ENCODE measurements at regions not wholly inside any gene's neighbourhood (a gene's known extent, or its start where the extent isn't known, plus 50 kb on each side); places are given as distances from the start of the nearest gene placed in this dataset.
"Not testable (repeated sequence)": the region's sequence is repeated elsewhere in the genome, so short reads cannot be mapped to it uniquely, and the experiment has no call there.

DNA sequence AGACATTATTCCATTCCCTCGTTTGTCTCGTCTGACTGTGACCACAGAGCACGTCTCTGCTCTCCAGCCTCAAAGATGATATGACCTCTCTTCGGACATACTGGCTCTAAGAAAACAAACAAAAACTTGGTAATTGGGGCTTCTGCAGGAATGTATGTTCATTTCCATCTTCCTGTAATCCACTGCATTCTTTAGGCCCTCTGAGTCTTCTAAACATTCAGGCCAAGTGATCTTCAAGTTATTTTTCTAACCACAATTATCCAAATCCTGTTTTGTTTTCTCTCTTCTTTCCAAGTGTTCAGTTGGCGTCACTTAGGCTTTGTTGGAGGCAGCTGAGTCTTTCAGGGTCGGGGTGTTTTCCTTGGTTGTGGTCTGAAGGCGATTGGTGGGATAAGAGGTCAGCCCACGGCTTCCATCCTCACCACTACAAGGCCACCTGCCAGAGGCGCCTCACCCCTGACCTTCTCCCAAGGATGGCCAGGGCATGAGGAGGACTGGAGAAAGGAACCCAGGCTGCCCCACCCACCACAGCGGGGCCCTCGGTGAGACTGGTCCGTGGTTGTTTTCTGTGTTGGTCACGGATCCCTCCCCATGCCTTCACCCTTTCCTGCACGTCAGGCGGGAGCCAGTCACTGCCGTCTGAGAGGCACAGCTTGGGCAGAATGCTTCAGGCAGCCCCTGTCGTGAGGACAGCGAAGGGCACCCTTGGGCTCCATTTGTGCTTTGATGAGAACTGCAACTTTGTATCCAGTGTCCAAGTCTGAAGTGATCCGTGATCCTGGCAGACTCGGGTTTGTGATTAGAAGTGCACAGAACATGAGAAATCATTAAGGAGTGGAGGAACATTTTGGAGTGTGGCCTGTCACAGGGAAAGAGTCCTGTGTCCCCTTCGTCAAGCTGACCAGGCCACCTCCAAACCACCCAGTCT, 88.6 kb upstream of the FHL2 start:
- H3K36me3 Mint-ChIP-seq (ENCODE audit: low read depth) = no peaks in the 10 kb centered on the region
- ATAC-seq (ENCODE audit: low read depth) (no peak), DNase-seq (no peak)
- no peak for TF ChIP-seq CTCF (IDR thresholded peaks at IDR 0.05)
- ChIA-PET POLR2A (no interaction called here), CTCF (no interaction called here)
- peaks cover 3% of the 10 kb centered on the region for H3K27me3 Mint-ChIP-seq
- no peaks in the 10 kb centered on the region for H3K4me1 Mint-ChIP-seq
- H3K9me3 Mint-ChIP-seq = no peaks in the 10 kb centered on the region
- intact Hi-C loops (cut with micrococcal nuclease) = no loop called here
- H3K4me3 Mint-ChIP-seq = no peak overlapping the region
- no peak overlapping the region for H3K27ac Mint-ChIP-seq

- H3K4me3 Mint-ChIP-seq = no peak overlapping the region
- ChIA-PET POLR2A (no interaction called here), CTCF (no interaction called here)
- no peaks in the 10 kb centered on the region for H3K4me1 Mint-ChIP-seq
- no peak for ATAC-seq (ENCODE audit: low read depth)
- intact Hi-C loops (cut with micrococcal nuclease) = no loop called here
- no peak overlapping the region for H3K27ac Mint-ChIP-seq
- peaks cover 3% of the 10 kb centered on the region for H3K27me3 Mint-ChIP-seq
- H3K36me3 Mint-ChIP-seq (ENCODE audit: low read depth) = no peaks in the 10 kb centered on the region
- no peaks in the 10 kb centered on the region for H3K9me3 Mint-ChIP-seq
- DNase-seq = no peak
- TF ChIP-seq CTCF (IDR thresholded peaks at IDR 0.05) = no peak
These were observed 87.9 kb upstream of the FHL2 start for GRCh38 chr2:105486762-105487141.

GRCh38 chr2:105478670-105479069, 79.8 kb upstream of the FHL2 start:
- H3K27ac Mint-ChIP-seq = no peak overlapping the region
- H3K27me3 Mint-ChIP-seq = peaks cover 9% of the 10 kb centered on the region
- no peak overlapping the region for H3K4me3 Mint-ChIP-seq
- H3K36me3 Mint-ChIP-seq (ENCODE audit: low read depth) = no peaks in the 10 kb centered on the region
- ChIA-PET CTCF (no interaction called here), POLR2A (no interaction called here)
- H3K4me1 Mint-ChIP-seq = no peaks in the 10 kb centered on the region
- ATAC-seq (ENCODE audit: low read depth) = no peak
- H3K9me3 Mint-ChIP-seq = no peaks in the 10 kb centered on the region
- DNase-seq = no peak
- TF ChIP-seq CTCF (IDR thresholded peaks at IDR 0.05) = no peak
- intact Hi-C loops (cut with micrococcal nuclease) = no loop called here

- POLR2A ChIA-PET; H3K27ac Mint-ChIP-seq; H3K27me3 Mint-ChIP-seq; intact Hi-C loops (cut with micrococcal nuclease); ATAC-seq (ENCODE audit: low read depth); CTCF ChIA-PET; H3K4me3 Mint-ChIP-seq; H3K9me3 Mint-ChIP-seq; H3K36me3 Mint-ChIP-seq (ENCODE audit: low read depth); DNase-seq; H3K4me1 Mint-ChIP-seq: not testable (repeated sequence)
These were observed 78.3 kb upstream of the FHL2 start for GRCh38 chr2:105477050-105477620.

- no peak overlapping the region for H3K4me3 Mint-ChIP-seq
- TF ChIP-seq CTCF (IDR thresholded peaks at IDR 0.05) = no peak
- DNase-seq = no peak
- no peak overlapping the region for H3K27ac Mint-ChIP-seq
- ChIA-PET CTCF (no interaction called here), POLR2A (no interaction called here)
- H3K9me3 Mint-ChIP-seq = no peaks in the 10 kb centered on the region
- H3K4me1 Mint-ChIP-seq = no peaks in the 10 kb centered on the region
- no peak for ATAC-seq (ENCODE audit: low read depth)
- intact Hi-C loops (cut with micrococcal nuclease) = no loop called here
- no peaks in the 10 kb centered on the region for H3K36me3 Mint-ChIP-seq (ENCODE audit: low read depth)
- peaks cover 6% of the 10 kb centered on the region for H3K27me3 Mint-ChIP-seq
These were observed 74.2 kb upstream of the FHL2 start for GRCh38 chr2:105473011-105473410.

Data from activated B cell treated with CpG ODN at 0.5 μM for 24 hours (primary cell).